Cardiac muscle cell (in vitro differentiated cells and primary cell): ENCODE measurements at regions not wholly inside any gene's neighbourhood (a gene's known extent, or its start where the extent isn't known, plus 50 kb on each side); places are given as distances from the start of the nearest gene placed in this dataset.

Experiments
- DNase-seq, 2 donors: peaks; one replicate each; pipeline versions ENCODE4 v3.0.0 to v3.0.0-alpha.2; 2010 to 2017; ENCODE audit warnings: low read depth in 1 of 2, low spot score in 1 of 2
- H3K27ac ChIP-seq: fragments of 200-600 bp; sonication (generic); 2 replicates; pipeline ENCODE4 v1.5.1; 2016
- H3K27me3 ChIP-seq: fragments of 200-600 bp; sonication (generic); 2 replicates; pipeline ENCODE4 v1.6.0; 2016; ENCODE audit warnings: control low read depth
- H3K36me3 ChIP-seq: fragments of 200-600 bp; sonication (generic); 2 replicates; pipeline ENCODE4 v1.5.1; 2016; ENCODE audit warnings: control low read depth
- H3K4me1 ChIP-seq: fragments of 200-600 bp; sonication (generic); 2 replicates; pipeline ENCODE4 v1.8.1; 2017; ENCODE audit warnings: low read depth, mild to moderate bottlenecking, mixed run types
- H3K4me3 ChIP-seq: fragments of 200-600 bp; sonication (generic); 2 replicates; pipeline ENCODE4 v1.5.1; 2016; ENCODE audit warnings: mild to moderate bottlenecking
- H3K9me3 ChIP-seq: fragments of 200-600 bp; sonication (generic); 2 replicates; pipeline ENCODE4 v1.5.1; 2017; ENCODE audit warnings: low read depth, mild to moderate bottlenecking, control low read depth
- CTCF ChIP-seq: IDR thresholded peaks from 2 replicates; pipeline ENCODE4 v1.5.1; 2012; ENCODE audit warnings: low read depth, mild to moderate bottlenecking, low read length

GRCh38 chr3:90011131-90011530 lies 903.7 kb downstream of the EPHA3 start:
- peak overlapping the region; percentile 98 for H3K27ac ChIP-seq

GRCh38 chr3:90011596-90011995 lies 904.2 kb downstream of the EPHA3 start:
- Histone ChIP-seq H3K4me3 (no peak overlapping the region), H3K27me3 (no peaks in the 10 kb centered on the region), H3K36me3 (no peaks in the 10 kb centered on the region), H3K27ac (peak overlapping the region; percentile 98), H3K4me1 (peaks cover 36% of the 10 kb centered on the region), H3K9me3 (no peaks in the 10 kb centered on the region)
- no peak for TF ChIP-seq CTCF
- DNase-seq, result no peak

More at GRCh38 chr3:90011131-90011530, 903.7 kb downstream of the EPHA3 start:
- Histone ChIP-seq H3K36me3 (no peaks in the 10 kb centered on the region), H3K4me3 (no peak overlapping the region), H3K4me1 (peaks cover 36% of the 10 kb centered on the region), H3K27me3 (no peaks in the 10 kb centered on the region), H3K9me3 (no peaks in the 10 kb centered on the region)
- peak; percentile 53 to 89 for DNase-seq
- TF ChIP-seq CTCF, result no peak

- Histone ChIP-seq H3K4me3 (no peak overlapping the region), H3K4me1 (peaks cover 36% of the 10 kb centered on the region), H3K27me3 (no peaks in the 10 kb centered on the region), H3K9me3 (no peaks in the 10 kb centered on the region), H3K36me3 (no peaks in the 10 kb centered on the region), H3K27ac (peak overlapping the region; percentile 98)
- DNase-seq, result no peak
- TF ChIP-seq CTCF, result no peak
Measured at GRCh38 chr3:90011996-90012395, 904.6 kb downstream of the EPHA3 start.

GRCh38 chr3:90015688-90016356 lies 908.4 kb downstream of the EPHA3 start:
- Histone ChIP-seq H3K4me1 (peaks cover 13% of the 10 kb centered on the region), H3K27ac (no peak overlapping the region), H3K9me3 (no peaks in the 10 kb centered on the region), H3K36me3 (no peaks in the 10 kb centered on the region), H3K27me3 (no peaks in the 10 kb centered on the region), H3K4me3 (no peak overlapping the region)
- no peak for TF ChIP-seq CTCF
- DNase-seq, result peak in 1 of 2 donors; percentile 86

- no peak for TF ChIP-seq CTCF
- Histone ChIP-seq H3K4me3 (no peak overlapping the region), H3K27ac (no peak overlapping the region)
Measured at GRCh38 chr3:90016555-90016954, 909.1 kb downstream of the EPHA3 start.

More at GRCh38 chr3:90016555-90016954, 909.1 kb downstream of the EPHA3 start:
- no peaks in the 10 kb centered on the region for H3K36me3 ChIP-seq
- no peaks in the 10 kb centered on the region for H3K9me3 ChIP-seq
- H3K4me1 ChIP-seq, result peaks cover 8% of the 10 kb centered on the region
- no peak for DNase-seq
- no peaks in the 10 kb centered on the region for H3K27me3 ChIP-seq
